GM23248 (cell line): ENCODE measurements at regions not wholly inside any gene's neighbourhood (a gene's known extent, or its start where the extent isn't known, plus 50 kb on each side); places are given as distances from the start of the nearest gene placed in this dataset.

ENCODE experiments used
- EZH2 ChIP-seq: fragments of 200-600 bp; sonication (generic); IDR thresholded peaks from 2 replicates; pipeline ENCODE4 v1.6.1; 2018; ENCODE audit warnings: antibody characterized with exemption, mild to moderate bottlenecking; ENCODE audit not compliant: insufficient read depth, poor library complexity, severe bottlenecking
- EZH2phosphoT487 ChIP-seq: fragments of 200-600 bp; sonication (generic); IDR thresholded peaks from 2 replicates; pipeline ENCODE4 v1.6.1; 2018; ENCODE audit warnings: antibody characterized with exemption, moderate library complexity, mild to moderate bottlenecking, low read depth; ENCODE audit not compliant: insufficient read depth

GRCh38 chr5:1995491-1995890, 112.8 kb upstream of the IRX4 start:
- TF ChIP-seq EZH2 (no peak), EZH2phosphoT487 (no peak)
